VCaP (cell line): ENCODE measurements at regions not wholly inside any gene's neighbourhood (a gene's known extent, or its start where the extent isn't known, plus 50 kb on each side); places are given as distances from the start of the nearest gene placed in this dataset.
"Not testable (repeated sequence)": the region's sequence is repeated elsewhere in the genome, so short reads cannot be mapped to it uniquely, and the experiment has no call there.

Source experiments
- H3K27ac ChIP-seq: fragments of 450-650 bp; 2 replicates; pipeline ENCODE4 v1.5.1; 2017
- CTCF ChIP-seq: fragments of 450-650 bp; conservative IDR thresholded peaks from 2 replicates; pipeline ENCODE4 v1.5.1; 2017; ENCODE audit warnings: mild to moderate bottlenecking, moderate library complexity

GRCh38 chr6:76532647-76533046 is 460.2 kb upstream of the IMPG1 start:
- no peak overlapping the region for H3K27ac ChIP-seq
- no peak for TF ChIP-seq CTCF

- TF ChIP-seq CTCF: no peak
Measured at GRCh38 chr6:76518443-76518842, 446.0 kb upstream of the IMPG1 start.

GRCh38 chr6:76516924-76517323 is 444.5 kb upstream of the IMPG1 start:
- H3K27ac ChIP-seq: no peak overlapping the region
- no peak for TF ChIP-seq CTCF

More at GRCh38 chr6:76518443-76518842, 446.0 kb upstream of the IMPG1 start:
- H3K27ac ChIP-seq: no peak overlapping the region

- TF ChIP-seq CTCF: no peak
- no peak overlapping the region for H3K27ac ChIP-seq
Measured at GRCh38 chr6:76510489-76510888, 438.0 kb upstream of the IMPG1 start.

GRCh38 chr6:76509397-76509796 is 436.9 kb upstream of the IMPG1 start:
- TF ChIP-seq CTCF: no peak

GRCh38 chr6:76506808-76507207 is 434.3 kb upstream of the IMPG1 start:
- no peak for TF ChIP-seq CTCF
- no peak overlapping the region for H3K27ac ChIP-seq

More at GRCh38 chr6:76509397-76509796, 436.9 kb upstream of the IMPG1 start:
- H3K27ac ChIP-seq: no peak overlapping the region

- TF ChIP-seq CTCF: no peak
- no peak overlapping the region for H3K27ac ChIP-seq
Measured at GRCh38 chr6:76495909-76496308, 423.4 kb upstream of the IMPG1 start.

GRCh38 chr6:76491376-76491775 is 418.9 kb upstream of the IMPG1 start:
- H3K27ac ChIP-seq: not testable (repeated sequence)
